GM18508 (cell line): ENCODE measurements at regions not wholly inside any gene's neighbourhood (a gene's known extent, or its start where the extent isn't known, plus 50 kb on each side); places are given as distances from the start of the nearest gene placed in this dataset.

Experiments
- ATAC-seq: cut with Tn5 transposase; IDR thresholded peaks from one replicate; pipeline ENCODE4 v1.9.1; 2021; ENCODE audit warnings: moderate number of reproducible peaks; ENCODE audit not compliant: insufficient read depth, unreplicated experiment

- ATAC-seq: no peak
These were observed 68.4 kb upstream of the PTGR2 start for GRCh38 chr14:73783107-73783727.

- ATAC-seq: no peak
These were observed 68.4 kb upstream of the PNMA1 start for GRCh38 chr14:73782623-73783022.

- ATAC-seq: no peak
These were observed 66.7 kb upstream of the PNMA1 start for GRCh38 chr14:73780896-73781295.

GRCh38 chr14:73780391-73780790 is 66.2 kb upstream of the PNMA1 start:
- no peak for ATAC-seq

- ATAC-seq: no peak
These were observed 64.6 kb upstream of the PNMA1 start for GRCh38 chr14:73778736-73779135.

- no peak for ATAC-seq
These were observed 63.2 kb upstream of the PNMA1 start for GRCh38 chr14:73777420-73777819.

GRCh38 chr14:73776194-73776537 is 62.0 kb upstream of the PNMA1 start:
- no peak for ATAC-seq

GRCh38 chr14:73775339-73776193 is 61.4 kb upstream of the PNMA1 start:
- ATAC-seq: no peak

- ATAC-seq: no peak
These were observed 60.5 kb upstream of the PNMA1 start for GRCh38 chr14:73774671-73775070.

GRCh38 chr14:73774241-73774570 is 60.0 kb upstream of the PNMA1 start:
- no peak for ATAC-seq

GRCh38 chr14:73773441-73774240 is 59.5 kb upstream of the PNMA1 start:
- ATAC-seq: no peak

GRCh38 chr14:73771848-73772638 is 57.9 kb upstream of the PNMA1 start:
- ATAC-seq: peak; percentile 32

- ATAC-seq: peak; percentile 5
These were observed 57.0 kb upstream of the PNMA1 start for GRCh38 chr14:73770977-73771847.

GRCh38 chr14:73768107-73768506 is 53.9 kb upstream of the PNMA1 start:
- no peak for ATAC-seq

GRCh38 chr14:73764406-73765280 is 50.5 kb upstream of the PNMA1 start:
- ATAC-seq: no peak
